Adrenal gland (tissue), 9 donors: ENCODE measurements at regions not wholly inside any gene's neighbourhood (a gene's known extent, or its start where the extent isn't known, plus 50 kb on each side); places are given as distances from the start of the nearest gene placed in this dataset.

Source experiments
- DNase-seq, 7 donors: peaks; one replicate each; pipeline ENCODE4 v3.0.0-alpha.2; 2019 to 2020
- H3K27ac ChIP-seq, 5 donors: fragments of 200-600 bp; sonication (generic) in 4 of 5; 1 replicate in 3 of 5; 2 replicates in 2 of 5; pipeline versions ENCODE4 v1.5.1 to v1.8.0; 2016 to 2020; ENCODE audit warnings: mild to moderate bottlenecking in 1 of 5
- H3K27me3 ChIP-seq: fragments of 200-600 bp; 2 replicates; pipeline ENCODE4 v1.8.0; 2021
- H3K36me3 ChIP-seq, 2 donors: fragments of 200-600 bp; replicated peaks in 1 of 2; 1 replicate in 1 of 2; 2 replicates in 1 of 2; pipeline versions ENCODE4 v1.5.1 to v1.8.0; 2018 to 2022
- H3K4me1 ChIP-seq, 2 donors: fragments of 200-600 bp; replicated peaks in 1 of 2; 1 replicate in 1 of 2; 2 replicates in 1 of 2; pipeline versions ENCODE4 v1.5.1 to v1.8.0; 2018 to 2021
- H3K4me3 ChIP-seq, 4 donors: fragments of 200-600 bp; sonication (generic) in 3 of 4; one replicate each; pipeline ENCODE4 v1.5.1; 2016 to 2018
- H3K9me3 ChIP-seq, 3 donors: fragments of 200-600 bp; sonication (generic) in 1 of 3; replicated peaks in 1 of 3; 1 replicate in 2 of 3; 2 replicates in 1 of 3; pipeline versions ENCODE4 v1.5.1 to v1.8.0; 2016 to 2021
- POLR2A ChIP-seq, 2 donors: fragments of 450-650 bp; IDR thresholded peaks; one replicate each; pipeline ENCODE4 v1.6.1; 2017; ENCODE audit warnings: antibody characterized with exemption in 2 of 2, mild to moderate bottlenecking in 2 of 2, moderate library complexity in 1 of 2
- WGBS, 4 donors: extraction: QIAGEN DNeasy Blood & Tissue Kit in 2 of 4; methylation state at CpG; one replicate each; pipeline versions ENCODE4 v1.1.5 to v1.1.7; 2013 to 2017; 5-methylcytosine and 5-hydroxymethylcytosine counted together
- intact Hi-C, 2 donors: fragments of 100-400 bp; cut with DNase I; formaldehyde crosslinking; loops; one replicate each; pipeline versions ENCODE4 v1.14.1 to v1.15.0; 2022 to 2023
- TF ChIP-seq, protein P1 (sequence below), 6 experiments: fragments of 450-650 bp in 4 of 6; fragments of 200-600 bp in 2 of 6; sonication (generic) in 1 of 6; IDR thresholded peaks; 1 replicate in 5 of 6; 2 replicates in 1 of 6; pipeline versions ENCODE4 v1.5.1 to v1.8.0; 2016 to 2021; ENCODE audit warnings: antibody characterized with exemption in 6 of 6, mild to moderate bottlenecking in 2 of 6, moderate library complexity in 1 of 6
- donor health status: healthy with polysubstance abuse.
- donor health status: Bipolar disorder and iron deficiency.
- donor health status: DM: yes; HTN: yes; CAD: no.
- donor health status: DM: no; HTN: no; CAD: no.
- donor health status: DM: no; HTN: no; CAD: no.

DNA sequence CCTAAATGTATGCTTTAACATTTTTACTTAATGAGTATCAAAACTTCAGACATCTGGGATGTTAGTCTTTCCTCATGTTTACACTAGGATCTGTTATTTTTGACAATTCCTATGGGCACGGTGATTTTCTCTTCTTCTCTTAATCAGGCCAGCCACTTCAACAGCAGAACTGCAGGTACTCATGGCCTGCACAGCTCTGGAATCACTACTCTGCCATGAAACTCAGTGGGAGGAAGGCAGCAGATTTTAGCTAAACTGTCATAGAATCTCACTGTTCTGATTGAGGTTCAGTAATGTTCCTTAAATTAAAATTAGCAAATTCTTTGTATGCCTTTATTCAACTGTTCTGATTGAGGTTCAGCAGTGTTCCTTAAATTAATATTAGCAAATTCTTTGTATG, 1083.0 kb downstream of the SLITRK5 start:
- intact Hi-C loops: no loop called here
- no peak overlapping the region for H3K27ac ChIP-seq
- no peaks in the 10 kb centered on the region for H3K4me1 ChIP-seq
- TF ChIP-seq POLR2A (IDR thresholded peaks at IDR 0.05): no peak
- TF ChIP-seq, protein P1, sequence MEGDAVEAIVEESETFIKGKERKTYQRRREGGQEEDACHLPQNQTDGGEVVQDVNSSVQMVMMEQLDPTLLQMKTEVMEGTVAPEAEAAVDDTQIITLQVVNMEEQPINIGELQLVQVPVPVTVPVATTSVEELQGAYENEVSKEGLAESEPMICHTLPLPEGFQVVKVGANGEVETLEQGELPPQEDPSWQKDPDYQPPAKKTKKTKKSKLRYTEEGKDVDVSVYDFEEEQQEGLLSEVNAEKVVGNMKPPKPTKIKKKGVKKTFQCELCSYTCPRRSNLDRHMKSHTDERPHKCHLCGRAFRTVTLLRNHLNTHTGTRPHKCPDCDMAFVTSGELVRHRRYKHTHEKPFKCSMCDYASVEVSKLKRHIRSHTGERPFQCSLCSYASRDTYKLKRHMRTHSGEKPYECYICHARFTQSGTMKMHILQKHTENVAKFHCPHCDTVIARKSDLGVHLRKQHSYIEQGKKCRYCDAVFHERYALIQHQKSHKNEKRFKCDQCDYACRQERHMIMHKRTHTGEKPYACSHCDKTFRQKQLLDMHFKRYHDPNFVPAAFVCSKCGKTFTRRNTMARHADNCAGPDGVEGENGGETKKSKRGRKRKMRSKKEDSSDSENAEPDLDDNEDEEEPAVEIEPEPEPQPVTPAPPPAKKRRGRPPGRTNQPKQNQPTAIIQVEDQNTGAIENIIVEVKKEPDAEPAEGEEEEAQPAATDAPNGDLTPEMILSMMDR (IDR thresholded peaks at IDR 0.05): no peak
- no peak for DNase-seq
- peaks cover 0 to 4% (median 0%) of the 10 kb centered on the region in 3 donors for H3K9me3 ChIP-seq
- H3K4me3 ChIP-seq: no peak overlapping the region
- H3K36me3 ChIP-seq: no peaks in the 10 kb centered on the region
- H3K27me3 ChIP-seq: no peaks in the 10 kb centered on the region
- WGBS, 4 donors: 62 to 73% (median 68%) methylated on average over 1 of the region's 1 CpG

DNA sequence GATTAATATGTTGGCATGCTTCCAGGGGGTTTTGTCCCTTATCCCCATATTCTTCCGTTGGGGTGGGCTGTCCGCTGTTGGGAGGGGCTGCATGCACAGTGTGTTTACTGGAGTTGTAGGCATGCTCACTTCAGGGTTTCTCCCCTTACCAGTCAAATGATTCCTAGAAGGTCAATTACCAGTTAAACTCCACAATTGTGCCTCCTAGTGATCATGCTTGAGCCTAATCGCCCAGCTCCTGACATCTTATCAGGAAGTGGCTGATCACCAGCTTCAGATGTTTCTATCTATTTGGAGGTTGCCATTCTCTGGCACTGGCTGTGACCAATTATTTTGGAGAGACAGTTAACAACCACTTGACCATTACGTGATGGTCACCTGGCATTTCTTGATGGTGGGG, 1090.0 kb downstream of the SLITRK5 start:
- intact Hi-C loops: no loop called here
- no peaks in the 10 kb centered on the region for H3K4me1 ChIP-seq
- peaks cover 0 to 4% (median 0%) of the 10 kb centered on the region in 3 donors for H3K9me3 ChIP-seq
- H3K36me3 ChIP-seq: no peaks in the 10 kb centered on the region
- no peak for TF ChIP-seq POLR2A (IDR thresholded peaks at IDR 0.05)
- TF ChIP-seq, protein P1 (IDR thresholded peaks at IDR 0.05): no peak
- no peak overlapping the region for H3K27ac ChIP-seq
- 68 to 77% (median 73%) methylated on average over 4 of the region's 4 CpGs for WGBS, 4 donors
- H3K4me3 ChIP-seq: no peak overlapping the region
- no peaks in the 10 kb centered on the region for H3K27me3 ChIP-seq
- DNase-seq: no peak

DNA sequence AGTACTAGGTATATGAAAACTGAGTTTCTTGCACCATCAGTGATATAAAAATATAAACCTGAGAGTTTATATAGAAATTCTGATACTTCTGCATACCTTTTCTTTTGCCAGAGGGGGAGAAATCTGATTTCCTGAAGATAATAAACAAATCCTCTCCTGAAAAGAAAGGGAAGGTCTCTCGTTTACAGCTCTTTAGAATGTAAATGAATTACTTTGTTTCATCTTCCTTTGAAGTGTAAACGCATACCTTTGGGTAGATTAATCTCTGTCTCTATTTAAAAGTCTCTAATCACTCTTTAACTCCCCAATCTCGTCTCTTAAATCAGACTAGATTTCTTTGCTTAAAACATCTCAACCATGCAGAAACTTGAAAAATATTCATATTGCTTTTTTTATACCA, 1092.9 kb downstream of the SLITRK5 start:
- Histone ChIP-seq H3K36me3 (no peaks in the 10 kb centered on the region), H3K27ac (no peak overlapping the region), H3K27me3 (no peaks in the 10 kb centered on the region), H3K4me3 (no peak overlapping the region), H3K4me1 (no peaks in the 10 kb centered on the region), H3K9me3 (no peaks in the 10 kb centered on the region)
- intact Hi-C loops: no loop called here
- no peak for DNase-seq
- TF ChIP-seq, protein P1 (IDR thresholded peaks at IDR 0.05): no peak
- no peak for TF ChIP-seq POLR2A (IDR thresholded peaks at IDR 0.05)
- 24 to 38% (median 31%) methylated on average over 3 of the region's 3 CpGs for WGBS, 4 donors

DNA sequence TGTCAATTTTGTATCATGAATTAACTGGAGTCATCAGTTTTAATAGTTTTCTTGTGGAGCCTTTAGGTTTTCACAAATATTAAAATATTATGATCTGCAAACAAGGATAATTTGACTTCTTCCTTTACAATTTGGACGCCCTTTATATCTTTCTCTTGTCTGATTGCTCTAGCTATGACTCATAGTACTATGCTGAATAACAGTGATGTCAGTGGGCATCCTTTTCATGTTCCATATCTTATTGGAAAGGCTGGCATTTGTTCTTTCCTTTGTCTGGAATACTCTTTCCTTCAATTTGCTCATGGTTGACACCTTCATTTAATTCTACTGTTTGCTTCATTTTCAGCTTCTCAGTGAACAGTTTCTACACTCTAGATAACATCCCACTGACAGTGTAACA, 1129.3 kb downstream of the SLITRK5 start:
- no peak for TF ChIP-seq POLR2A (IDR thresholded peaks at IDR 0.05)
- TF ChIP-seq, protein P1 (IDR thresholded peaks at IDR 0.05): no peak

More for the DNA sequence above, 1129.3 kb downstream of the SLITRK5 start:
- Histone ChIP-seq H3K36me3 (no peaks in the 10 kb centered on the region), H3K9me3 (no peaks in the 10 kb centered on the region), H3K27me3 (no peaks in the 10 kb centered on the region), H3K27ac (no peak overlapping the region), H3K4me1 (no peaks in the 10 kb centered on the region), H3K4me3 (no peak overlapping the region)
- WGBS, 4 donors: 56 to 70% (median 62%) methylated on average over 1 of the region's 1 CpG
- DNase-seq: no peak
- intact Hi-C loops: no loop called here
